NCI-H524 treated with DMSO at 0.1 percent for 48 hours (cell line): ENCODE measurements at regions not wholly inside any gene's neighbourhood (a gene's known extent, or its start where the extent isn't known, plus 50 kb on each side); places are given as distances from the start of the nearest gene placed in this dataset.

Experiments
- DNase-seq: peaks from one replicate; lab custom pipeline; 2025; lab: John Stamatoyannopoulos, UW

GRCh38 chr17:65365169-65365568 lies 196.3 kb downstream of the AXIN2 start:
- DNase-seq, result no peak

- DNase-seq, result no peak
These were observed 197.0 kb downstream of the AXIN2 start for GRCh38 chr17:65364438-65364837.

- no peak for DNase-seq
These were observed 198.6 kb downstream of the AXIN2 start for GRCh38 chr17:65362826-65363225.

- DNase-seq, result no peak
These were observed 200.4 kb downstream of the AXIN2 start for GRCh38 chr17:65360961-65361552.

- DNase-seq, result no peak
These were observed 202.4 kb downstream of the AXIN2 start for GRCh38 chr17:65359016-65359415.

GRCh38 chr17:65356536-65356935 lies 204.9 kb downstream of the AXIN2 start:
- no peak for DNase-seq

- DNase-seq, result no peak
These were observed 206.2 kb downstream of the AXIN2 start for GRCh38 chr17:65355246-65355645.

GRCh38 chr17:65349916-65350315 lies 211.5 kb downstream of the AXIN2 start:
- no peak for DNase-seq

- DNase-seq, result no peak
These were observed 209.0 kb downstream of the RGS9 start for GRCh38 chr17:65346166-65346565.

- no peak for DNase-seq
These were observed 208.3 kb downstream of the RGS9 start for GRCh38 chr17:65345261-65346005.

- DNase-seq, result no peak
These were observed 203.2 kb downstream of the RGS9 start for GRCh38 chr17:65340401-65340800.

- DNase-seq, result no peak
These were observed 197.2 kb downstream of the RGS9 start for GRCh38 chr17:65334406-65334805.

- no peak for DNase-seq
These were observed 195.6 kb downstream of the RGS9 start for GRCh38 chr17:65332779-65333178.

- DNase-seq, result no peak
These were observed 195.2 kb downstream of the RGS9 start for GRCh38 chr17:65332375-65332774.

GRCh38 chr17:65328567-65328966 lies 191.4 kb downstream of the RGS9 start:
- DNase-seq, result no peak

- no peak for DNase-seq
These were observed 187.6 kb downstream of the RGS9 start for GRCh38 chr17:65324611-65325342.

- DNase-seq, result no peak
These were observed 185.9 kb downstream of the RGS9 start for GRCh38 chr17:65323049-65323448.

- DNase-seq, result no peak
These were observed 183.7 kb downstream of the RGS9 start for GRCh38 chr17:65320820-65321219.

- no peak for DNase-seq
These were observed 177.0 kb downstream of the RGS9 start for GRCh38 chr17:65314212-65314611.

GRCh38 chr17:65312718-65313377 lies 175.7 kb downstream of the RGS9 start:
- no peak for DNase-seq

- DNase-seq, result no peak
These were observed 174.1 kb downstream of the RGS9 start for GRCh38 chr17:65311261-65311660.

GRCh38 chr17:65307961-65308316 lies 170.8 kb downstream of the RGS9 start:
- DNase-seq, result no peak
